SKM-1 (cell line): ENCODE measurements at regions not wholly inside any gene's neighbourhood (a gene's known extent, or its start where the extent isn't known, plus 50 kb on each side); places are given as distances from the start of the nearest gene placed in this dataset.

Source experiments
- DNase-seq: peaks from one replicate; lab custom pipeline; 2025; ENCODE audit not compliant: unreplicated experiment; lab: John Stamatoyannopoulos, UW

DNA sequence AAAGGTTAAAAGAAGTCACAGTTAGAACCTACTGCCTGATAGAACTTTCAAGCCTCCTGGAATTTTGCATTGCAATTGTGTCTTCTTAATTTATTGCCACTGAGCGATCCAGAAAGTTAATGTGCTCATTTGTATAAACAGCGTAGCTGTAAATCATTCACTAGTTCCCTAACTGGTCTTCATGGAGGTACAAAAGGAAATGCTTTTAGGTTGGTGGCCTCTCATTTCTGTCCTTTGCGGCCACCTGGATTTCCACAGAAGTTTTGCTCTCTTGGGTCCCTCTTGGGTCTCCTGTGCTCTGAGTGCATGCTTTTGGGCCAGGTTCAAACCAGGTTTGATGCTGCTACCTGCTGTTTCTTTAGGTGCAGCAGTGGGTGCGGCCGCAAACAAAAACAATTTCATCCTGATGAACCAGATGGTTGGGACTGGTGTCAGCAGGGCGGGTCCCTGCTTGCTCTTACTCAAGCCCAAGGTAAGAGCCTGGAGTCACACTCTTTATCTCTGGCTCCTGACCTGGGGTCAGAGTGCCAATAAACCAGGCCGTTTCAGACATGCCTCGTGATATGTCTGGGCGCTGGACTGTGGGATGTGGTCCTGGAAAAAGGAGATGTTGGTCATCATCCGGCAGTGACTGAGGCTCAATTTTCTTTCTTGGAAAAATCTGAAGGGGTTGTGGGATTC, 270.1 kb downstream of the PTTG2 start:
- no peak for DNase-seq

DNA sequence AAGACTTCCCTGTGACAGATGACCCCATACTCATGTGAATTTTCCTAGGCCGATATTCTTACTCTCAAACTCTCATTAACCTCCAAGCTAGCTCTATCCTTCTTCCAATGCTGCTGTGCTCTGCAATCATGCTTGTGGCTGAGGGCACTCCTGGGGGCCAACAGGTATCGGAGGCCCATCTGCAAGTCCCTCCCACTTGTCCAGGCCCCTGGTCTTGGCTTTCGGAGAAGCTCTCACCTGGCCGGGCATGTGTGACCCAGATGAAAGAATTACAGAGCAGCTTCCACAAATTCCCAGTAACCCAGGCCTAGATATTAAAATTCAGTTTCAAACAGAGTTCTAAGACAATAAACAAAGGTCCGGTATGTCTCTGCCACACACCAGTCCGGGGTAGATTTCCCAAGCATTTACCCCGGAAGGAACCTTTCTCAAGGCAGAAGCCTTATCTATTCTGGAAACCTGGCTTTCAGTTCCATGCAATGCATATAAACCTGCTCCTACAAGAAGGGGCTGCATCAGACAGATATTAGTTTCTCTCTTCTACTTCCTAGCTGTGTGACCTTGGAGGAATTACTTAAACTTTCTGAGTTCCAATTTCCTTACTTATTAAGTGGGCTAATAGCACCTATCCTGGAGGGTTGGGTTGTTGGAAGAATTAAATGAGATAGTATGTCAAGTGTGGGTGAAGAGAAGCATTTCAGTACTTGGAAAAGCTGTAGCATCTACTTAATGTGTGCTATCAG, 270.8 kb downstream of the PTTG2 start:
- DNase-seq = no peak

DNA sequence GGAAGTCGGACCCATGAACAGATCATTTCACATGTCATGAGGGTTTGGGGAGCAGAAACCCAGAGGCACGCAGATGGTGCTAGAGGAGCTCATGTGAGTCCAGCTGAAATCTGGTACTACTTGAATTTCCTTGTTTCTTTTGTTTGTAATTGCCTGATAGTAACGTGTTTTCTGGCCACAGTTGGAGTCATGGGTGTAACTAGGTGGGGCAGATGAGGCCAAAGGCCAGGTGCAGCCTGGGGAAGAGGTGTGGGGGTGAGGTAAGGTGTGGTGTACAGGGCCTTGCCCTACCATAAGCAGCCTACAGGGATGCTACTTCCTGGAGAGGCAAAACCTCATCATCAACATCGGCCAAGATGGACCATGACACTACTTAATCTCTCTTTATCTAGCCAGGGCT, 271.4 kb downstream of the PTTG2 start:
- no peak for DNase-seq

GRCh38 chr4:38232741-38233140, 272.5 kb downstream of the PTTG2 start:
- DNase-seq = no peak

DNA sequence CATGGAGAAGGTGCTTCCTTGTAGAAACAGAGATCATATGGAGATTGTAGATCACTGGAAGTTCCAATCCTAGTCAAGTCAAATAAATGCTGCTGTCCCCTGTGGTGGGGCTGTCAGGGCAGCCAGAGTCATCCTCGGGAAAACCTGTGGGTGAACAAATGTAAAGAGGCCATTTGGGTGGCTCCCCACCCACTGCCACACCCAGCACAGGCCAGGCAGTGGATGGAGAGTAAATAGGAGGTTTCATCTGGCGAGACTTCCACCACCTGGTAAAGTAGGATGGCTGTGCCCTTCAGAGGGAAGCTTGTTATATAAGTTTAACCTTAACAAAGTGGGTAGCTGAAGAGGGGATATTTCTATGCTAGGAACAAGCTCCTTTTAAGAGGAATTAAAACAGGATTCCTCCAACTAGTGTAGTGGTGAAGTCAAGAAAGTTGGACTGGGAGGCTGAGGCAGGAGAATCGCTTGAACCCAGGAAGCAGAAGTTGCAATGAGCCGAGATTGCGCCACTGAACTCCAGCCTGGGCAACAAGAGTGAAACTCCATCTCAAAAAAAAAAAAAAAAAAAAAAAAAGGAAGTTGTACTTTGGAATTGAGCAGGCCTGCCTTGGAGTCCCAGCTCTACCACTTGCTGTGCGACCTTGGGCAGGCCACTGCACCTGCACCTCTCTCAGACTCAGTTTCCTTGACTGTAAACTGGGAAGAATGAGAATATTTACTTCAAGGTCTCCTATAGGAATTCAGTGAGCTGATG, 273.7 kb downstream of the PTTG2 start:
- DNase-seq = peak; percentile 56

- no peak for DNase-seq
These were observed 275.2 kb downstream of the PTTG2 start for GRCh38 chr4:38235354-38235753.

- DNase-seq = no peak
These were observed 275.8 kb downstream of the PTTG2 start for GRCh38 chr4:38236003-38236402.

DNA sequence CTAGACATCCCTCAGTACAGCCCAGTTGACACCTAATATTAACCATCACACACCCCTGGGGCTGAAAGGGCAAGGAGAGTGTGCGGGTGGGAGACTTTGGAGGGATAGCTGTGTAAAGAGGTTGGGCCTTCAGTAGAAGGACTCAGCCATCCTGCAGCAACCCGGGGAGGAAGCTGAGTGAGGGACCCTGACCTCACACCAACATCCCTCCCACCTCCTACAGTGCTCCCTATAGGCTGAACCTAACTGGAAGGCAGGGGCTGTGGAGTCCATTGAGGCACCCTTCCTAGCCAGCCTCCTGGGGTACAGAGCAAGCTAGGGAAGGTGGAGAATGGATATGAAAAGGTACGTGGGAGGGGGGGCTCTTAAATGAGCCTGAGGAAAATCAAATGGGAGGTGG, 276.3 kb downstream of the PTTG2 start:
- no peak for DNase-seq

DNA sequence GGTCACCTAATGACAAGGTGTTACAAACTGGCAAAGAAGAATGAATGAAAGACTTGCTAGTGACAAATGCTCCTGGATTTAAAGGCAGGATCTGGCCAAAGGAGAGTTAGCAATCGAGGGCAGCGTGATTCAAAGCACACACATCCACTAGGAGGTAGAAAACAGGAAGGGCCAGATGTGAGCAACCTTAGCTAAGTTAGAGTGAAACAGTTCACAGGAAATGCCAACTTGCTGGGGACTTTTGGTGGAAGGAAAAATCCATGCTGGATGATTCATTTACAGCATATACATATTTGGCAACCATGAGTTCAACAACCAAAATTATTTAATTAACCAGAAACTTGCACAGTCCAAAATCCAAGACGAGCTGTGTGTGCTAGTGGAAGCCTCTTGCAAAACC, 276.9 kb downstream of the PTTG2 start:
- DNase-seq = no peak

DNA sequence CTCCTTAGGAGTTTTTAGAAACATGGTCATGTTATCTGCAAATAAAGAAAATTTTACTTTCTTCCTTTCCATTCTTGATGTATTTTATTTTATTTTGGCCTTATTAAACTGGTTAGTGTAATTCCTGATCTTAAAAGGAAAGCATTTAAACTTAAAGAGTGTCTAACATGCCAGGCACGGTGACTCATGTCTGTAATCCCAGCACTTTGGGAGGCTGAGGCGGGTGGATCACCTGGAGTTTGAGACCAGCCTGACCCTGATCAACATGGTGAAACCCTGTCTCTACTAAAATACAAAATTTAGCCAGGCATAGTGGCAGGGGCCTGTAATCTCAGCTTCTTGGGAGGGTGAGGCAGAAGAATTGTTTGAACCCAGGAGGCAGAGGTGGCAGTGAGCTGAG, 281.3 kb downstream of the PTTG2 start:
- no peak for DNase-seq

DNA sequence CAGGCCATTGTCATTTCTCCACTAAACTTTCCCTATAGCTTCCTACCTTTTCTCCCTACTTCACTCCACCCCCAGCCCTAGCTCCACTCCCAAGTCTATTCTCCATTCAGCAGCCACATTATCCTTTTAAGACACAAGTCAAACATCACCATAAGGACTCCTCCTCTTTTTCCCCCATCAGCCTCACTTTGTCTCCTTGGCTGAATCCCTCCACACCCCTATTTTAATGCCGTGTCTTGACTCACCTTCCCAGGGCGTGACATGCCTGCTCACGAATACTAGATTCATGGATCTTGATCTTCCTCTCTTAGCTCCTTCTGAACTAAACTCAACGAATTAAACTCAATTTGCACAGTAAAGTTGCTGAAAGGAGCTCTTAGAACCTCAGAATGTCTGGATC, 281.9 kb downstream of the PTTG2 start:
- DNase-seq = no peak

DNA sequence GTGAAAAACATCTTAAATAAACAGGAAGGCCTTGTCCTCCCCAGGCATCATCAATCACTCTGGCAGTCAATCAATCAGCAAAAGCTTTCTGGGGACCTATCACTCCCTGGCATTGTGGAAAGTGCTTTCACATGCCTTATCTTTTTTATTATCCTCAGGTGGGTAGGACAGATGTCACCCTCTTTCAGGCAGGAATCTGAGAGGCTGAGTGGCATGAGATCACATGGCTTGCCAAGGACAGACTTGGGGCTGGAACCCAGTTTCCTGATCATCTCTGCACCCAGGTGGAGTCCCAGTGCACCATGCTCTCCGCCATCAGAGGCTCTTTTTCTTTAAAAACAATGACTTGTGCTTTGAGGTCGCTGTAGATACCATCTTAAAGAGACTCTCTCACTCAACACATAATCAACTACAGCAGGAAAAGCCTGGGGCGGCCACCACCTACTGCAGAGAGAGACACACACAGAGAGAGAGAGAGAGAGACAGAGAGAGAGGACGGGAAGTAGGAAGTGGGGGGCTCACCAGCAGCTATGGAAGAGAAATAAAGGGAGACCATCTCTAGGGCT, 282.7 kb downstream of the PTTG2 start:
- DNase-seq = no peak

DNA sequence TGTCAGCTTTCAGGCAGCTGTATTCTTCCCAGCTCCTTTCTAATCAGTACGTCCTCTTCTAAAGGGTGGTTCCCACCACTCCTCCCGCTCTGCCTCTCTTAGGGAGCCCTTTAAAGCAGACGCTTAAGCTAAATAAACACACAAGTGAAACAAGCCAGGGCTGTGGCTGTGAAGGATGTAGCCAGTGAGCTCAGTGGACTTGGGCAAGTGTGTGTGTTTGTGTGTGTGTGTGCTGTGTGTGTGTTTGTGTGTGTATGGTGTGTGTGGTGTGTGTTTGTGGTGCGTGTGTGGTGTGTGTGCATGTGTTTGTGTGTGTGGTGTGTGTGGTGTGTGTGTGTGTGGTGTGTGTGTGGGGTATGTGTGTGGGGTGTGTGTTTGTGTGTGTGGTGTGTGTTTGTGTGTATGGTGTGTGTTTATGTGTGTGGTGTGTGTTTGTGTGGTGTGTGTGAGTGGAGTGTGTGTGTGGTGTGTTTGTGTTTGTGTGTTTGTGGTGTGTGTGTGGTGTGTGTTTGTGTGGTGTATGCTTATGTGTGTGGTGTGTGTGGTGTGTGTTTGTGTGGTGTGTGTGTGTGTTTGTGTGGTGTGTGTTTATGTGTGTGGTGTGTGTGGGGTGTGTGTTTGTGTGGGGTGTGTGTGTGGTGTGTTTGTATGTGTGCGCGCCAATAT, 283.3 kb downstream of the PTTG2 start:
- DNase-seq = no peak

- DNase-seq = no peak
These were observed 294.6 kb downstream of the PTTG2 start for GRCh38 chr4:38254825-38255224.

DNA sequence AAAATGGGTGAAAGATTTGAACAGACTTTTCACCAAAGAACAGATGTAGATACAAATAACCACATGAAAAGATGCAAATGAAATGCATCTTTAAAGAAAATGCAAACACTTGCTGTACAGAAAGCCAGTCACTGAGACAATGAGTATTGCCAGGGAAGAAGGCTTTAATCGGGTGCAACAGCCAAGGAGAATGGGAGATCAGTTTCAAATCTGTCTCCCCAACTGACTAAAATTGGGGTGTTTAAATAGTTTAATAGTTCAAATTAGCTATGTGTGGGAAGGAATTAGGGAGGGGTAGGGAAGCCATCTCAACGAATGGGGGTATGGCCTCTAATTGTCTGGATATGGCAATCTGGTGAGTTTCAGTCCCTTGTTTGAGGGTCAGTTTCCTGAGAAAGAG, 295.4 kb downstream of the PTTG2 start:
- no peak for DNase-seq

DNA sequence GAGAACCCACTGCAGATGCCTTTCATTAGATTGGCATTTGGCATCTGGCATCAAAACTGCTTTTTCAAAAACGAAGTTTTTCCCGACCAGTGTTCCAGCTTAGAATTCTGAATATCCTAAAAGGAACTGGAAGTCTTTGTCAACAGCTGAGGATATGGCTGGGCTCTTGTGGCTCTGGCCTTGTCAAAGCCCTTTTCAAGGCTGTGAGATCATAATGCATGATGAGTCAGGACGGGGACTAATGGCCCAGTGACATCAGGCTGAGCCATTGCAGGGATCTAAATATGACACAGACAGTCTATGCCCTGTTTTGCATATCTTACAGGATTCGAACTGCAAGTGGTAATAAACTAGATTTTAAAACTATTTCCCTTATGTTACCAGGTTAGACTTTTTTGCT, 306.4 kb downstream of the PTTG2 start:
- DNase-seq = no peak

GRCh38 chr4:38268108-38268820, 308.1 kb downstream of the PTTG2 start:
- DNase-seq = no peak

DNA sequence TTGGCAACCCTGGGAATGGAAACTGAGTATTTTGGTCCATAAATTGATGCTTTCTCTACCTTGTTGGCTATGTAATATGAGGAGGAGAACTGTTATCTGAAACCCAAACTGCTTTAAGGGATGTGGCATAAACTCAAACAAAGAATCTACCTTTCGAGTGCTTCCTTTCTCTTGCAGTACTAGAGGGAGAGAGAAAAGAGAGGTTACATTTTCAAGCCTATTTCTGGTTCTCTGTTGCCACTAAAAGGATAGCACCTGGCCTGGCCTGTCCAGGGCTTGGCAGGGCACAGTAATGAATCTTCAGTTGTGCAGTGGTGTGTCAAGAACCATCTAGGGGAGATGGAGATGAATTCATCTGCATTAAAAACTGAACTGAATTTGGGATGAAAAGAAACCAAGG, 308.6 kb downstream of the PTTG2 start:
- no peak for DNase-seq

GRCh38 chr4:38273407-38273806, 313.2 kb downstream of the PTTG2 start:
- DNase-seq = no peak

DNA sequence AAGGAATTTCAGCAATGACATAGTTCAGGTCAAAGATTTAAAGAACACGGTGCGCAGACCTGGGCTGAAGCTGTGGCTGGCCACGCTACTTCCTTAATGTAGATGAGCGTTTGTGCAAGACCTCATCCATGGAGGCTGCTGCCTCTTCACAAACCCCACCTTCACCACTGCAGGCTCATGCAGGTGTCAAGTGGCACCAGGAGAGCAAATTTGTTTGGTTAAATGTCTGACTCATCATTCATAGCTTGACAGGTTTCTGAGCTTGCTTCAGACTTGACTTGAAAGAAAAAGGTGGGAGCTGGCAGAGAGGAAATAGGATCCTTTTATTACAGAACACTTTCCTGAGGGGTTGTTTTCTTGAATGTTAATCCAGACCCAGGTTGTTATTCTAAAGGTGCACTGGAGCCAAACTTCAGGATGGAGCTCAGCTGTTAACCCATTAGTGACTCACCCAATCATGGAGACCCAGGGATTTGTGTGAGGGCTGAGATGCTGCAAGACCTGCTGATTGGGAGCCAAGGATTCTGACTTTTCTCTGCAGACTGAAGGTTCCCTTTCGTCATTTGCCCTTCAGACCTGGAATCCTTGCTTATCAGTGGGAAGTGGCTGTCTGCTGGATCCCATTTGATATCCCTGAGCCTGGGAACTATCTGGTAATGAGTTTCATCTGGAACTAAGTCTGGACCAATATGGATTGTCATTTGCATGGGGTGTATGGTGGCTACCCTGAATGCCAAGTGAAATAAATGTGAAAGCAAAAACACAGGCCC, 315.3 kb downstream of the PTTG2 start:
- DNase-seq = no peak
